NCI-H446 treated with DMSO at 0.1 percent for 48 hours (cell line): ENCODE measurements at regions not wholly inside any gene's neighbourhood (a gene's known extent, or its start where the extent isn't known, plus 50 kb on each side); places are given as distances from the start of the nearest gene placed in this dataset.

Experiments
- DNase-seq: peaks from one replicate; lab custom pipeline; 2025; lab: John Stamatoyannopoulos, UW

DNA sequence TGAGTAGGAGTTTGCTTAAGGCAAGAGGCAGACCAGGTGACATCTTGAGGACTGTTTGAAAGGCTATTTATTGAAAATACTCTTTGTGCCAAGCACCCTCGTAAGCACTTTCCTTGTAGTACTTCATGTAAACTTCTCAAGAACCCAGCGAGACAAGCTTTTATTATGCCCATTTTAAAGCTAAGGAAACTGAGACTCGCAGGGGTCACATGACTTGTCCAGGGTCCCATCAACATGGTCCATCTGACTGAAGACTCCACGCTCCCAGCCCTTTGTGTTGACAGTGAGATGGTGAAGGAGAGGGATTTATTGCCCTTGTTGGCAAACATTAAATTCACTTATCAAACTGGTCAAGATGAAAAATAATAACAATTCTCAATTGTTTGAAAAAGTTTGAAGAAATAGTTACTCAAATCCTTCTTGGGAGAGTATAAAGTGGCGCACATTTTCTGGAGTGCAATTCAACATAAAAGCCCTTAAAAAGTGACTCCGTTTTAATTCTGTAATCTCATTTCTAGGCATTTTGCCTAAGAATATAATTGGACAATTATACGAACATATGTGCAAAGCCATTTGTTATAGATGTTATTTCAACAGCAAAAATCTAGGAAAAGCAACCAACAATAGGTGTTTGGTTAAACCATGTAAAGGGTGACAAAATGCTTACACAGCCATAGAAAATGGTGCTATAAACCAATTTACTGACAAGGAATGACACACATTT lies 270.5 kb upstream of the NCKAP5 start:
- peak; percentile 75 for DNase-seq

DNA sequence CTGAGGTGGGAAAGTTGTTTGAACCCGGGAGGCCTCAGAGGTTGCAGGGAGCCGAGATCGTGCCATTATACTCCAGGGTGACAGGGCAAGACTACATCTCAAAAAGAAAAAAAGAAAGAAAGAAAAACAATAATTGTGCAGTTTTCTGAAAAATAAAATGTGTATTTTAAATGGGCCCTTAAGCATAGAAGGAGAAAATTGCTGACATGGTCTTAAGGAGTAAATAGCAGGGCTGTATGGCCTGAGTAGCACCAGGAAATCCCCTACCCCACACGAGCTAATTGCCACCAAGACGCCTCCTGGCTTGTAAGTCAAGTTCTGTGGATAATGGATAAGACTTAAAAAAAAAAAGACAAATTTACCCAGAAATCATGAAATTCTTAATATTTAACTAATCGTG lies 271.4 kb upstream of the NCKAP5 start:
- no peak for DNase-seq

DNA sequence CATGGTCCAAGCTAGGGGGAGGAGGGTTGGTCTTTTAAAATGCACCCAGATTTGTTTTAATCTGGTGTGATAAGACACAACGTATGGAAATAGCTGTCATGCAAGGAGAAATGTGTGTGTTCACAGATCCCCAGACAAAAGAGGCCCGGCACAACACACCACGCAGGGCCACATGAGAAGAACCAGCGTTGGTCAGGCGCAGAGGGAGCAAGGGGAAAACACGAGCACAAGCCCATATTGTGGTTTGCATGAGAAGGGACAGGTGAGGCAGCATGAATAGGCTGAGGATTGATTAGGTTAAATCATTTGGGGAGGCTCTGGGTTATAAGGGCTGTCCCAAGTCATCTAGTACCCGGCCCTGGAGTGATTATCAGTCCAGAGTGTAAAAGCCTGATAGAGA lies 272.5 kb upstream of the NCKAP5 start:
- DNase-seq: no peak

DNA sequence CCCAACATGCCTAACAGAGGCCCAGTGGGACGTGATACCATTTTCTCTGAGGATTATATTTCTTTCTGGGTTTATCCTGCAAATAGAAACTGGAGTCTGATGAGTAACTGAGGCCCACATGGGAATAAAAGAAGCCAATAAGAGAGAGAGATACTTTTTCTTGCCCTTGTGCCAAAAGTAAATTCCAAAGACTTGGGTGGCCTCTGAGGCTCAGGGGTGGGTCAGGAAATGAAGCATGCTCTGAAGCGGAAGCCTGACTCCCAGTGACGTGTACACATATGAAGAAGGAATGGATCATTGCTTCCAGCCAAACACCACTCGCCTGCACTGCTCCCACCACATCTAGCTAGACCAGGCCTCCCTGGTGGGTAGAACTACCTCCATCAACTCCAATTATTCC lies 273.6 kb upstream of the NCKAP5 start:
- DNase-seq: no peak

DNA sequence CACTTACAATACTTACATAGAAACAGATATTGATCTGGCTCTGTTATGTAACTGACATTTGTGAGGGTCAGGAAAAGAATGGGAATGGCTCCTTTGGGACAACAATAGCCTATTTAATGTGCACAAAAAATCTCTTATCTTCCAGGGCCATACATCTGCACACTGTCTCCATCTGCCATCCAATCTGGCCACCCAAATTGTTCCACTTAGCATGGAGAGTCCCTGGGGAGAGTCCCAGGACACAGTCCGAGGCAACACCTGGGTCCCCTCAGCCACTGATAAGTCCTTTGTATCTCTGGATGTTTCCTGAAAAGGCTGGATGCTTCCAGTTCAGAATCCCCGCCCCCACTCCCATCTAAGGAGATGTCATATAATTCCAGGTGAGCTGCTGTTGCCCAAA lies 274.2 kb upstream of the NCKAP5 start:
- DNase-seq: no peak

DNA sequence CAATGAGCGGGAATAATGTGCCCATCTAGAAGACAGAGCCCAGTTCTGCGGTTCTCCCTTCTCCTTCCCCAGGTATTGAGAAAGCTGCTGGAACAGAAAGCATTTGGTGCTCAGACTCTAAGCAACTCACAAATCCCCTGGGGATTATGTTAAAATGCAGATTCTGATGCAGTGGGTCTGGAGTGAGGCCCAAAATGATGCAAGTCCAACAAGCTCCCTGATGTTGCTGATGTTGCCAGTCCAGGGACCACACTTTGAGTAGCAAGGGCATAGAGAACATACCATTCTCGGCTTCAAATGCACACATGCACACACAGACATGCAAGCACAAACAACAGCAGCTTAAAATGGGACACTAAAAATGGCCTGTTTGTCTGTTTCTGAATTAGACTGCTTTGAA lies 274.8 kb upstream of the NCKAP5 start:
- no peak for DNase-seq

DNA sequence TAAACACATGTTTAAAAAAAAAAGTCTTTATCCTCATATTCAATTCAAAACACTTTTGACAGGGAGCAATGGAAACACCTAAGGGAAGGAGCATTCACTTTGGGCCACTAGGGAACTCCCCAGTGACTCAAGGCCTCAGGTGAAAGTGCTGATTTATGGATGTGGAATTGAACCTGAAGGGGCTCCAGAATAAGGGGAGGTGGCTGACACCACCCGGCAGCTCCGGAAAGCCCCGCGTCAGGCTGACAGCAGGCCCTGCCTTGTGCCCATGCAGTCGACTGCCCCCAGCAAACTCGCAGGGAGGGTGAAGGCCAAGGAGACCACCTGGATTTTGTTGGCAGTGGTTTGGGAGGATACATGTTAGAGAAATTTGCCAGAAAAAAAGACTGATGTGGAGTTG lies 275.3 kb upstream of the NCKAP5 start:
- DNase-seq: no peak

DNA sequence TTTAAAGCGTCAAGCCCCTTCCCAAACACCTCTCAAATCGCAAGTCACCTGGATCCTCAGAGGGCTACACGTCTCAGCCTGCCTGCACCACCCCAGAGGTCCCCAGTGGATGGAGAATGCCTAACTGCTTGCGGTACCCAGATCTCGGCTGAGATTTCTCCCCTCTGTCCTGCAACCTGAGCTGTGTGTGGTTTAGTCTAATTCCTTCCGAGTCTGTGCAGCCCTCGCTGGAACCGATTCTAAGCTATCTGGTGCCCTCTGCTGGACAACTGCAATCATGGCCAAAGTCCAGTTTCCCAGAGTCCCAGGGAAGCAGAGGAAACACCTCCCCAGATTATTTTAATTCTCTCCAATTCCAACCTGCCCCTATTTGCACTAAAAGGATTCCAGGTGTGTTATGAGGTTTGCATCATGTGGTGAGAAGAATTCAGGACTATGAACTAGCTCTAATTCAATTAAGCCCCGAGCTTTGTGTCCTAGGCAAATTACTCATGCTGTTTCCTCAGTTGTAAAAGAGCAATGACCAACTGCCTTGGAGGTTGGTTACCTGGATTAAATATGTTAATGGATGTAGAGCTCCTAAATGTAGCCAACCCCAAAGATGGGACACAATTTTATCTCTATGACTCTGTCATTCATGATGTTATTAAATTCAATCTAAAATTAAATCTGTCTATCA lies 276.1 kb upstream of the NCKAP5 start:
- DNase-seq: no peak

DNA sequence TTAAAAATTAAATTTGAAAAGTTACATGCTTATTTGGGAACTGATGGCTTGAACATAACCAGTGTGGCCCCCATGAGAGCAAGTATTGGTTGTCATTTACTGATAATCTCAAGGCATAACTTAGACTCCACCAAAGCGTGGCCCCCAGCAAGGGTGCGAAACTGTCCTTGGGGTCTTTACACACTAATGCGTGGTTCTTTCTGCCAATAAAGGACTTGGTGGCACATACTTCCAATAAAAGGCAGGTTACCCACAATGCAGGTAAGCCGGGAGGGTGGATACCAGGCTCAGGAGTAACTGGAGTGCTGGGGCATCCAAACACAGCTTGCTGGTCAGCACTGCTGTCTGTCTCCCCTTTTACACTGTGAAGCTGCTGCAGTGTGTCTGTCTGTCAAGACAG lies 278.2 kb upstream of the NCKAP5 start:
- no peak for DNase-seq

DNA sequence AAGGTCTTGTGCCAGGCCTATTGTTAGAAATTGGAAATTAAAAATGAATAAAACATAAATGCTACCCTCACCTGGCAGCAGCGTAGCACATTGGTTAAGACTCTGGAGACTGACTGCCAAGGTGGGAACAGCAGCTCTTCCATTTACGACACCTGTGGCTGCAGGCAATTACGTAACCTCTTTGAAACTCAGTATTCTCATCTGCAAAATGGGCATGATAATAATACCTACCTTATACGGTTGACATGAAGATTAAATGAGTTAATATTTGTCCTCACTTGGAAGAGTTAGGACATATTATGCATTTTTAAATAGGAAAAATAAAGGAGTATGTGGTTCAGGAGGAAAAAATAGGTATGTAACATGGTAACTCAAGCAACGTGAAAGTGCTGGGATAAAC lies 279.3 kb upstream of the NCKAP5 start:
- DNase-seq: no peak

DNA sequence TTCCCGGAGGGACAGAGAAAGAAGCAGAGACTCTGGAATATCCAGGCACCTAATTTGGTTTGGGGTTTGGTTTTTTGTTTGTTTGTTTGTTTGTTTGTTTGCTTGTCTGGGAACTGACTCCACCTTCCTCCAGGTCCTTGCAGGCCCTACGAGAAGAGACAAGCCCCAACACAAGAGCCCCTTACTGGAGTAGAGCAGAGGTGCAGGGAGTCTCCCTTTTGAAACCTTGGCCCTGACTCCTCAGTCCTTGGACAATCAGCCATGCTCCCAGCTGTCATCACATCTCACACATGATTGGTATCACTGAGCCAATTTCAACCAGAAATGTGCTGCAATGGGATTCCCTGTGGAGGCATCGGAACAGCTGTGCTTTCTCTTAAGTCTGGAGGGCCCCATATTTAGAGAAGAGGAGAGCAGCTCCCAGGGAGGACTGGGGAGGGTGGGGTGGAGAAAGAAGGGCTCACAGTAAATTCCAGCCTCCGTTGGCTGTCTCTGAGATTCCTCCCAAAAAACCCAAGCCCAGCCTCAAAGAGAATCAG lies 279.9 kb upstream of the NCKAP5 start:
- DNase-seq: no peak

DNA sequence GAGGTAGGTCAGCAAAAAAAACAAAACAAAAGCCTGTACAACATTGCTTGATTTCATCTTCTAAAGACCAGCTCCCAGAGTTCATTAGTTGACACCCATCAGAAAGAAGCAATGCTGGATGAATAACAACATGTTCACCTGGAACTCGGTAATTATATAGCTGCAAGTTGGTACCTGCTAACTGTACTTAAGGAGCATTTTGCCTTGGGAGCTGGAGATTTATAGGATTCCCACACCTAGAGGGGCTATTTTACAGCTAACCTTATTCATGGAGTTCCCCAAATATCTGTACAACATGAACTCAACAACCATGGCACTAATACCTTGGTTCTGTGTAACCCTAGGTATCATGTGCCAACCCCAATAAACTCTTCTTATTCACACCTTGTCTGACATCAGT lies 281.1 kb upstream of the NCKAP5 start:
- no peak for DNase-seq

DNA sequence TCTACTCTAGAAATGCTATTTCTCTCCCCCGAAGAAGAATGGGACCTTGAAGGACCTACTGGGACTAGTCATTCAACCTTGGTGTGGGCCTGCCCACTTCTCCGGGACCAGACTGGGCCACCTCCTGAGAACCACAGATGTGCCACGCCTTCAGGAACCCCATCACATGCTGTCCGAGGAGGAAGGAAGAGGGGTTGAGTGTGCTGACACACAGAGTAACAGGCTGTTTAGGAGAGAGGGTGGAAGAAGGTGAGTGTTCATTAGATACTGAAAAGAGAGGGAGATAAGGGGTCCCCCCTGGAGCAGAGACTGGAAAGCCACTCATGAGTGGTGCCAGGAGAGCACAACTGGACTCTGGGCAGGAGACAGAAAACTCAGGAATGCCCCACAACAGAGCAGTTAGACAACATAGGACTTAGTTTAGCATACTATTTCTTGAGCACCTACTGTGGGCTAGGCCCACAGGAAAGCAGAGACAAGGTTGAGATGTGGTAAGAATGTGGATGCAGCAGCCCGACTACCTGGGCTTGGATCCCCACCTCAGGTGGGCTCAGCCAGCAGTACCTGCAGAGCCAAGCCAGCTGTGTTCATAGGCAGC lies 286.4 kb upstream of the NCKAP5 start:
- no peak for DNase-seq

DNA sequence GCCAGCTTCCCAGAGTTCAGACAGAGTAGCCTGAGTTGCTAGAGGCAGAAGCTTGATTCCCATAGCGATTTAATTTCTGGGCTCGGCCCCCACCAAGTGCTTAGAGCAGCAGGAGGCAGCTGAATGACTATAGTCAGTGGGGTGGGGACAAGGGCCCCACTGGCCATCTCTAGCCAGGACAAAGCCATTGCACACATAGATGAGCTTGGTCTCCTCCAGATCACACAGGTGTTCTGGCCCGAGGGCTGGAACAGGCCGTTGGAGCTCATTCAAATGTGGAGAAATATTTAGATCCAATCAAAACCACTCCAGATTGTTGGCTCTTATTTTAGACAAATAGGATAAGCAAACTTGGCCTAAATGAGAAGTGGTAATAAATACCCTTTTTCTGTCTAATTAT lies 287.3 kb upstream of the NCKAP5 start:
- DNase-seq: no peak

DNA sequence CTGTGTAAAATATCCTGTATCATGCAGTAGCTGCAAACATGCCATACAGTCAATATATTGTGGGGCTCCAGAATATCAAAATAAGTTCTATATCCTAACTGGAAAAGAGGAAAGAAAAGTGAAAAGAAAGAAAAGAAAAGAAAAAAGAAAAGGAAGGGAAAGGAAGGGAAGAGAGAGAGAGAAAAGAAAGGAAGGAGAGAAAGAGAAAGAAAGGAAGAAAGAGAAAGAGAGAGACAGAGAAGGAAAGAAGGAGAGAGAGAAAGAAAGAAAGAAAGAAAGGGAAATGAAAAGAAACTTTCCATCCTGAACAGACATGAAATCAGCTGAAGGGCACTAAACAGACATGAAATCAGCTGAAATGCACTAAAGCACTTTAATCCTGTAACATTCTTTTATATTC lies 288.4 kb upstream of the NCKAP5 start:
- no peak for DNase-seq

DNA sequence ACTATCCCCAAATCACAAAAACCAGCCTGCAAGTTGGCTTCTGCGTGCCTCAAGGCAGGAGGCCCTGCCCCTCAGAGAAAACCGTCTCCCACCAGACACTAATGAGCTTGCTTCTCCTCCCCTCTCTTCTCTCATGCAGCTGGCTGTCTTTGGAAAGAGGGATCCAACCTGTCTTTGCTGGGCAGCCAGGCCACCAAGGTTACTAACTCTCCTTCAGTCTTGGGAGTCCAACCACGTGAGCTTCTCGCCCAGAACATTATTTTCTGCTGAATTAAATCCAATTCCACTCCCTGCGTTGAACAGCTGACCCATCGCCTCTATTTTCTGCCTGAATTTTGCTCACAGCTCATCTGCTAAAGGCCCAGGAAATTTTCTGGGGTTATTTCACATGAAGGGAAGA lies 291.3 kb upstream of the NCKAP5 start:
- no peak for DNase-seq

DNA sequence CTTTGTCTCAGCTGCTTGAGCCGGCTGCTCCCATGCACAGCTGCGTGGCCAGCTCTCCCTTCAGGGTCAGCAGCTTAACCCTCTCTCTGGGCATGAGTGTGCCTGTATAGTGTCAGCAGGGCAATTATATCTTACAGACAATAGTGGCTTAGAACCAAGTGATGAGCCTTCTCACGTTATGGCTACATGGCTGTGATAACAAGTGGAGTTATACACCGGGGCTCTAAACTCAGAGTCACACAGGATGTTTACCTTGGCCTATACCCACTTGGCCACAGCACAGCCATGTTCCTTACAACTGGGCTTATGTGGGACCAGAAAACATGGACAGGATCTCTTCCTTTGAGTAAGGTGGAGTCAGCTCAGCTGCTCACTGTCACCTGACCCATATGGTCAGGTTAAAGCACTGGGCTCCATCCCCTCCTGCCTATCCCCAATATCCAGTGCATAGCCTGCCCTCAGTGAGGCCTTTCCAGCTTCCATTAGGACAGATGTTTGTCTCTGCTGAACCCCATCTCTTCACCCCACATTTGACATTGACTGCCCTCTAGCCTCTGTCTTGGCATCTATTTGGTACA lies 294.2 kb upstream of the NCKAP5 start:
- no peak for DNase-seq

DNA sequence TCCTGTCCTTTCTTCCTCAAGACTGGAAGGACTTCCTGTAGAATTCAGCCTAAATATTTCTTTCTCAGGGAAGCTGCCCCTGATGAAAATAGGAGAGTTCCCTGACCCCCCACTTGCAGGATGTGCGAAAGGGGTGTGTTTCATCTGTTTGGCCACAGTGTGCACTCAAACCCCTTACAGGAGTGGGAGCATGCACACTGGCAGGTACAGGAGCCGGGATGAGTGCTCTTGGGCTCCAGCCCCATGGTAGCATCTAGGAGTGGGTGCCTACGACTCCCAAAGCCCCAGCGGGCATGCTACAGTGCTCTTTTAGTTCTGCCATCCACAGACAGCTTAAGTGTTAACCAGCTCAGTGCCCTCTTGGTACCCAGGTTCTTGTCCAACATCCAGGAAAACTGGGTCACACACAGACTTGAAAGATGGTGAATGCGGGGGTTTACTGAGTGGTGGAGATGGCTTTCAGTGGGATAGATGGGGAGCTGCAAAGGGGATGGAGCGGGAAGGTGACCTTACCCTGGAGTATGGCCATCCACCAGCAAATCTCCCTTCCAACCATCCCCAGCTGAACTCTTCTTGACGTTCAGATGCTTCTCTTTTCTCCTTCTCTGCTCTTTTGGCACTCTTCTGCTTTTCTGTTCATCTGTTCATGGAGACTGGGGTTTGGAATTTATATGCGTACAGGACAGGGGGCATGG lies 295.0 kb upstream of the NCKAP5 start:
- DNase-seq: no peak

DNA sequence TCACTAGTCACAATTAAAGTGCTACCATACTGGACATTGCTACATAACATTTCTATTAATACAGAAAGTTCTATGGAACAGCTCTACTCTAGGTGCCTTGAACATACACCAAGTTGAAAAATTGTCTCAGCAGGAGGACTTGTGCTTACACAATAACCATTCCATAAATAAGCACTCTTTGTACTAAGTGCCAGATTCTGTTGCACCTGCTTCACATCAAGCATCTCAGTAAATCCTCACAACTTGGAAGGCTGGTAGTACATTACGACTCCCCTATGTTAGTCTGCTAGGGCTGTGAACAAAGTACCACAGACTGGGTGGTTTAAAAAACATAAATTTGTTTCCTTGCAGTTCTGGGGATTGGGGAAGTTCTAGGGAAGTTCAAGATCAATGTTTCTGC lies 296.9 kb upstream of the NCKAP5 start:
- DNase-seq: no peak

DNA sequence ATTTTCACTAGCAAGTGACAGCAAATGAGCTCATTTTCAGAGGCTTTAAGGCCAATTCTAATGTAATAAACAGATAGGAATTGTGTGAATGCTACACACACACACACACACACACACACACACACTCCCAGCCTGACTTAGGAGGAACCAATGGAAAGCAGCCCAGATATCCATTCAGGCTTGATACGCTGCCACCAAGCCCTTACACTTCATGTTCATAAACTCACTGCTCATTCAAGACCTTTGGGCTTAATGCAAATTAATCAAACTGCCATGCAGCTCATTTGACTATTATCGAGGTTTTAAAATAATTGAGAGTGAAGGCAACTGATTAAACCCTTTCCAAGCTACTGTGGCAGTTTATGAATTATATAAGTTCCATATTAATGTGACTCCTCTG lies 298.9 kb upstream of the NCKAP5 start:
- no peak for DNase-seq

DNA sequence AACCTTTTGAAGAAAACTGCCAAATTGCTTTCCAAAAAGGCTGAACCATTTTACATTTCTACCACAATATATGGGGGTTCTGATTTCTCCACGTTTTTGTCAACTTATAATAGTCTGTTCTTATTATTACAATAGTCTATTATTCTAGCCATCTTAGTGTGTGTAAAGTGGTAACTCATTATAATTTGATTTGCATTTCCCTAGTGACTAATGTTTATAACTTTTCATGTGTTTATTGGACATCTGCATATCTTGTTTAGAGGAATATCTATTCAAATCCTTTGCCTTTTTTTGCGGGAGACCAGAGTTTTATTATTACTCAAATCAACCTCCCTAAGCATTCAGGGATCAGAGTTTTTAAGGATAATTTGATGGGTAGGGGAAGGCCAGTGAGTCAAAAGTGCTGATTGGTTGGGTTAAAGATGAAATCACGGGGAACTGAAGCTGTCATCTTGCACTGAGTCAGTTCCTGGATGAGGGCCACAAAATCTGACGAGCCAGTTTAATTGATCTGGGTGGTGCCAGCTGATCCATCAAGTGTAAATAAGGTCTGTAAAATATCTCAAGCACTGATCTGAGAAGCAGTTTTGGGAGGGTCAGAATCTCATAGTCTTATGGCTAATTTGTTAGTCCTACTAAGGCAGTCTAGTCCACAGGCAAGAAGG lies 303.4 kb upstream of the NCKAP5 start:
- DNase-seq: peak; percentile 20

DNA sequence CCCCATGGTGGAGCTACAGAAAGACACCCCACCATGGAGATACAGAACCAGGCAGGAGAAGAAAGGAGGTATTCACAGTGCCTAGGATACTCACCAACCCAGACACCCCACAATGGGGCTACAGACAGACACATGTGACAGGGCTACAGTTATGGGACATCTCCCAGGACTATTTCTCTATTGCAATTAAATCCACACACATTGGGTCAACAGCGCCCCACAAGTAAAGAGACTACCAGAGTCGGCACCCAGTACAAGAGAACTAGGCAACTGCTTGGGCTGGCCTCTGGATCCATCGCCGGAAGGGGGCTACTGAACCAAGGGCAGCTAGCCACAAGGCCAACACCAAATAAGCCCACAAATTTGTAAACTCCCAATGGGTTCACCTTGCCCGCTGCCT lies 310.1 kb upstream of the NCKAP5 start:
- DNase-seq: no peak
